ENCODE measurements at regions not wholly inside any gene's neighbourhood (a gene's known extent, or its start where the extent isn't known, plus 50 kb on each side); places are given as distances from the start of the nearest gene placed in this dataset.

GRCh38 chr14:100467939-100468338 lies 119.3 kb downstream of the BEGAIN start:
- H3K27me3 Mint-ChIP-seq (ENCODE audit: low read depth) = peaks cover 10% of the 10 kb centered on the region
- no peak overlapping the region for H3K27ac Mint-ChIP-seq

More at GRCh38 chr14:100467939-100468338, 119.3 kb downstream of the BEGAIN start:
- Mint-ChIP-seq H3K4me1 (peaks cover 32% of the 10 kb centered on the region), H3K4me3 (no peak overlapping the region), H3K36me3 (no peaks in the 10 kb centered on the region), H3K9me3 (no peaks in the 10 kb centered on the region)
- DNase-seq (ENCODE audit: low spot score) (no peak), ATAC-seq (no peak)
- ChIA-PET POLR2A (no interaction called here), CTCF (interaction anchor here (1.3 to 1.6 kb wide), 5 partner anchors 10 to 178 kb away, joined by 3 to 7 read pairs (median 5); no protein-coding TSS in a partner anchor)
- TF ChIP-seq ZNF396 (CRISPR knock-in tag; IDR thresholded peaks at IDR 0.05; ENCODE audit: borderline replicate concordance) = no peak
- no peak for TF ChIP-seq RELA (CRISPR knock-in tag; IDR thresholded peaks at IDR 0.05; ENCODE audit: borderline replicate concordance)
- TF ChIP-seq NR1H2 (CRISPR knock-in tag; IDR thresholded peaks at IDR 0.05) = no peak
- no peak for TF ChIP-seq TEAD1 (CRISPR knock-in tag; IDR thresholded peaks at IDR 0.05)
- TF ChIP-seq, protein P1, sequence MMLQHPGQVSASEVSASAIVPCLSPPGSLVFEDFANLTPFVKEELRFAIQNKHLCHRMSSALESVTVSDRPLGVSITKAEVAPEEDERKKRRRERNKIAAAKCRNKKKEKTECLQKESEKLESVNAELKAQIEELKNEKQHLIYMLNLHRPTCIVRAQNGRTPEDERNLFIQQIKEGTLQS (CRISPR knock-in tag; conservative IDR thresholded peaks at IDR 0.05) = no peak
- no peak for TF ChIP-seq ETV6 (CRISPR knock-in tag; IDR thresholded peaks at IDR 0.05)
- no peak for TF ChIP-seq E2F1 (CRISPR knock-in tag; IDR thresholded peaks at IDR 0.05)
- TF ChIP-seq FOXJ3 (CRISPR knock-in tag; IDR thresholded peaks at IDR 0.05; ENCODE audit: borderline replicate concordance) = no peak
- TF ChIP-seq ZNF232 (CRISPR knock-in tag; IDR thresholded peaks at IDR 0.05) = no peak
- TF ChIP-seq FOXP1 (CRISPR knock-in tag; IDR thresholded peaks at IDR 0.05; ENCODE audit: borderline replicate concordance) = no peak
- no peak for TF ChIP-seq NFATC4 (CRISPR knock-in tag; IDR thresholded peaks at IDR 0.05)
- TF ChIP-seq, protein P2, sequence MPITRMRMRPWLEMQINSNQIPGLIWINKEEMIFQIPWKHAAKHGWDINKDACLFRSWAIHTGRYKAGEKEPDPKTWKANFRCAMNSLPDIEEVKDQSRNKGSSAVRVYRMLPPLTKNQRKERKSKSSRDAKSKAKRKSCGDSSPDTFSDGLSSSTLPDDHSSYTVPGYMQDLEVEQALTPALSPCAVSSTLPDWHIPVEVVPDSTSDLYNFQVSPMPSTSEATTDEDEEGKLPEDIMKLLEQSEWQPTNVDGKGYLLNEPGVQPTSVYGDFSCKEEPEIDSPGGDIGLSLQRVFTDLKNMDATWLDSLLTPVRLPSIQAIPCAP (CRISPR knock-in tag; IDR thresholded peaks at IDR 0.05) = no peak
- no peak for TF ChIP-seq PRRX2 (CRISPR knock-in tag; IDR thresholded peaks at IDR 0.05)
- no peak for TF ChIP-seq USF1 (CRISPR knock-in tag; IDR thresholded peaks at IDR 0.05)
- no peak for TF ChIP-seq SMAD3 (CRISPR knock-in tag; IDR thresholded peaks at IDR 0.05; ENCODE audit: borderline replicate concordance)
- no peak for TF ChIP-seq ZNF281 (CRISPR knock-in tag; IDR thresholded peaks at IDR 0.05)
- no peak for TF ChIP-seq ZNF532 (CRISPR knock-in tag; IDR thresholded peaks at IDR 0.05; ENCODE audit: borderline replicate concordance)
